Astrocyte (in vitro differentiated cells and primary cell): ENCODE measurements at regions not wholly inside any gene's neighbourhood (a gene's known extent, or its start where the extent isn't known, plus 50 kb on each side); places are given as distances from the start of the nearest gene placed in this dataset.
A peak's percentile ranks its signal among the peaks of the same experiment; 100 is the strongest.

Experiments
- DNase-seq: peaks from one replicate; pipeline ENCODE4 v3.0.0-alpha.2; 2010; ENCODE audit warnings: low read depth
- FAIRE-seq: peaks from 2 replicates; lab custom pipeline; 2011; peaks lifted over from hg19 to GRCh38; lab: Jason Lieb, UNC
- H2AFZ ChIP-seq: 2 replicates; pipeline ENCODE4 v1.6.0; 2012; ENCODE audit warnings: low read depth, low read length, inconsistent platforms
- H3K27ac ChIP-seq: 2 replicates; pipeline ENCODE4 v1.5.1; 2011; ENCODE audit warnings: low read depth, low read length, inconsistent platforms
- H3K27me3 ChIP-seq: 2 replicates; pipeline ENCODE4 v1.6.0; 2011; ENCODE audit warnings: low read length, inconsistent platforms; ENCODE audit not compliant: insufficient read depth
- H3K36me3 ChIP-seq: 2 replicates; pipeline ENCODE4 v1.5.1; 2011; ENCODE audit warnings: low read length, inconsistent platforms; ENCODE audit not compliant: insufficient read depth
- H3K4me1 ChIP-seq: 2 replicates; pipeline ENCODE4 v1.5.1; 2011; ENCODE audit warnings: low read length, inconsistent platforms; ENCODE audit not compliant: insufficient read depth
- H3K4me2 ChIP-seq: 2 replicates; pipeline ENCODE4 v1.6.0; 2012; ENCODE audit warnings: low read length, inconsistent platforms
- H3K4me3 ChIP-seq: 2 replicates; pipeline ENCODE4 v1.5.1; 2011; ENCODE audit warnings: low read depth, mild to moderate bottlenecking, low read length, inconsistent platforms; ENCODE audit not compliant: insufficient read depth
- H3K79me2 ChIP-seq: 2 replicates; pipeline ENCODE4 v1.6.0; 2012; ENCODE audit warnings: mild to moderate bottlenecking, low read length, inconsistent platforms; ENCODE audit not compliant: insufficient read depth
- H3K9ac ChIP-seq: 2 replicates; pipeline ENCODE4 v1.6.0; 2012; ENCODE audit warnings: mild to moderate bottlenecking, low read length, inconsistent platforms
- H3K9me3 ChIP-seq: 2 replicates; pipeline ENCODE4 v1.5.1; 2012; ENCODE audit warnings: low read depth, mild to moderate bottlenecking, low read length, inconsistent platforms; ENCODE audit not compliant: insufficient read depth
- H4K20me1 ChIP-seq: 2 replicates; pipeline ENCODE4 v1.6.0; 2012; ENCODE audit warnings: low read length, inconsistent platforms; ENCODE audit not compliant: insufficient read depth
- H3K27ac Mint-ChIP-seq: one replicate; pipeline ENCODE4 v1.8.0; 2021; ENCODE audit warnings: mild to moderate bottlenecking, mixed read lengths; ENCODE audit not compliant: unreplicated experiment
- H3K27me3 Mint-ChIP-seq: one replicate; pipeline ENCODE4 v1.8.0; 2021; ENCODE audit warnings: low read depth, mixed read lengths; ENCODE audit not compliant: unreplicated experiment
- H3K36me3 Mint-ChIP-seq: one replicate; pipeline ENCODE4 v1.8.0; 2021; ENCODE audit warnings: low read depth, mixed read lengths; ENCODE audit not compliant: unreplicated experiment
- H3K4me1 Mint-ChIP-seq: one replicate; pipeline ENCODE4 v1.8.0; 2021; ENCODE audit warnings: low read depth, mixed read lengths; ENCODE audit not compliant: unreplicated experiment
- H3K4me3 Mint-ChIP-seq: one replicate; pipeline ENCODE4 v1.8.0; 2021; ENCODE audit warnings: mild to moderate bottlenecking, moderate library complexity, mixed read lengths; ENCODE audit not compliant: unreplicated experiment
- H3K9me3 Mint-ChIP-seq: one replicate; pipeline ENCODE4 v1.8.0; 2021; ENCODE audit warnings: mild to moderate bottlenecking, mixed read lengths; ENCODE audit not compliant: unreplicated experiment
- EZH2 ChIP-seq: IDR thresholded peaks from 2 replicates; pipeline ENCODE4 v1.6.1; 2012; ENCODE audit warnings: mild to moderate bottlenecking, low read length, inconsistent platforms; ENCODE audit not compliant: insufficient read depth
- TF ChIP-seq, protein P1 (sequence below): IDR thresholded peaks from 2 replicates; pipeline ENCODE4 v1.5.1; 2011; ENCODE audit warnings: low read depth, mild to moderate bottlenecking, inconsistent platforms, low read length, moderate library complexity; ENCODE audit not compliant: insufficient read depth

- peaks cover 13% of the 10 kb centered on the region for H3K9me3 Mint-ChIP-seq
- no peaks in the 10 kb centered on the region for H3K27me3 Mint-ChIP-seq
Measured at GRCh38 chr12:126086242-126086641, 1021.0 kb downstream of the AACS start.

GRCh38 chr12:126087692-126088091 is 1022.5 kb downstream of the AACS start:
- H3K36me3 ChIP-seq, result no peaks in the 10 kb centered on the region
- Mint-ChIP-seq H3K36me3 (no peaks in the 10 kb centered on the region), H3K9me3 (peaks cover 19% of the 10 kb centered on the region), H3K4me1 (no peaks in the 10 kb centered on the region), H3K4me3 (no peak overlapping the region), H3K27ac (no peak overlapping the region), H3K27me3 (no peaks in the 10 kb centered on the region)
- no peaks in the 10 kb centered on the region for H4K20me1 ChIP-seq
- no peak overlapping the region for H3K4me2 ChIP-seq
- TF ChIP-seq, protein P1, sequence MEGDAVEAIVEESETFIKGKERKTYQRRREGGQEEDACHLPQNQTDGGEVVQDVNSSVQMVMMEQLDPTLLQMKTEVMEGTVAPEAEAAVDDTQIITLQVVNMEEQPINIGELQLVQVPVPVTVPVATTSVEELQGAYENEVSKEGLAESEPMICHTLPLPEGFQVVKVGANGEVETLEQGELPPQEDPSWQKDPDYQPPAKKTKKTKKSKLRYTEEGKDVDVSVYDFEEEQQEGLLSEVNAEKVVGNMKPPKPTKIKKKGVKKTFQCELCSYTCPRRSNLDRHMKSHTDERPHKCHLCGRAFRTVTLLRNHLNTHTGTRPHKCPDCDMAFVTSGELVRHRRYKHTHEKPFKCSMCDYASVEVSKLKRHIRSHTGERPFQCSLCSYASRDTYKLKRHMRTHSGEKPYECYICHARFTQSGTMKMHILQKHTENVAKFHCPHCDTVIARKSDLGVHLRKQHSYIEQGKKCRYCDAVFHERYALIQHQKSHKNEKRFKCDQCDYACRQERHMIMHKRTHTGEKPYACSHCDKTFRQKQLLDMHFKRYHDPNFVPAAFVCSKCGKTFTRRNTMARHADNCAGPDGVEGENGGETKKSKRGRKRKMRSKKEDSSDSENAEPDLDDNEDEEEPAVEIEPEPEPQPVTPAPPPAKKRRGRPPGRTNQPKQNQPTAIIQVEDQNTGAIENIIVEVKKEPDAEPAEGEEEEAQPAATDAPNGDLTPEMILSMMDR, result no peak
- no peak for TF ChIP-seq EZH2
- no peaks in the 10 kb centered on the region for H3K79me2 ChIP-seq
- H3K4me3 ChIP-seq, result no peak overlapping the region
- DNase-seq (no peak), FAIRE-seq (no peak)
- H2AFZ ChIP-seq, result no peak overlapping the region
- no peaks in the 10 kb centered on the region for H3K4me1 ChIP-seq
- no peaks in the 10 kb centered on the region for H3K9me3 ChIP-seq
- H3K27me3 ChIP-seq, result no peaks in the 10 kb centered on the region
- H3K27ac ChIP-seq, result no peak overlapping the region
- no peak overlapping the region for H3K9ac ChIP-seq

More at GRCh38 chr12:126086242-126086641, 1021.0 kb downstream of the AACS start:
- Mint-ChIP-seq H3K27ac (no peak overlapping the region), H3K4me3 (no peak overlapping the region), H3K36me3 (no peaks in the 10 kb centered on the region), H3K4me1 (no peaks in the 10 kb centered on the region)
- Histone ChIP-seq H3K9ac (no peak overlapping the region), H3K36me3 (no peaks in the 10 kb centered on the region), H3K27me3 (no peaks in the 10 kb centered on the region), H3K9me3 (no peaks in the 10 kb centered on the region), H3K27ac (no peak overlapping the region), H4K20me1 (no peaks in the 10 kb centered on the region), H3K4me3 (no peak overlapping the region), H3K79me2 (no peaks in the 10 kb centered on the region), H3K4me1 (no peaks in the 10 kb centered on the region), H2AFZ (no peak overlapping the region), H3K4me2 (no peak overlapping the region)
- TF ChIP-seq, protein P1, result no peak
- no peak for TF ChIP-seq EZH2
- DNase-seq (no peak), FAIRE-seq (no peak)

DNA sequence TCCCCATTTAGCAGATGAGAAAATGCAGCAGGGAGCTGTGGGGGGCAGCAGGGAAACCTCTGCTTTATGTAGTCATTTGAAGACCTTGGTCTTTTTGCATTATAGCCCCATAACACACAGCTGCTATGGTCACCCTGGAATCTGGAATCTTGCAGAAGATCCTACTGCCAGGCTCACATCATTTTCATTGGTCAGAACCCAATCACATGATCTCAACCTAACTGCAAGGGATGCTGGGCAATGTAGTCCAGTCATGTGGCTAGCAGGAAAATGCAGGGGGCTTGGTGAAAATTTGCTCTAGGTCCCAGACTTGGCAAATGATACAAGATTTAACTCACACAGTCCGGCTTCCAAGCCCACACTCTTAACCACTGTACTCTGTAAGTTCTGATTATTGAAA is 1028.7 kb downstream of the AACS start:
- Histone ChIP-seq H2AFZ (no peak overlapping the region), H3K4me2 (no peak overlapping the region), H3K36me3 (no peaks in the 10 kb centered on the region), H3K79me2 (no peaks in the 10 kb centered on the region), H3K27ac (no peak overlapping the region), H3K9me3 (no peaks in the 10 kb centered on the region), H3K4me1 (no peaks in the 10 kb centered on the region), H3K4me3 (no peak overlapping the region), H3K9ac (no peak overlapping the region), H3K27me3 (no peaks in the 10 kb centered on the region), H4K20me1 (no peaks in the 10 kb centered on the region)
- Mint-ChIP-seq H3K36me3 (no peaks in the 10 kb centered on the region), H3K27me3 (no peaks in the 10 kb centered on the region), H3K27ac (no peak overlapping the region), H3K4me1 (no peaks in the 10 kb centered on the region), H3K4me3 (no peak overlapping the region), H3K9me3 (peaks cover 10% of the 10 kb centered on the region)
- no peak for TF ChIP-seq EZH2
- TF ChIP-seq, protein P1, result no peak
- no peak for FAIRE-seq
- peak; percentile 25 for DNase-seq
